ENCODE measurements at regions not wholly inside any gene's neighbourhood (a gene's known extent, or its start where the extent isn't known, plus 50 kb on each side); places are given as distances from the start of the nearest gene placed in this dataset.

GRCh38 chr5:117299224-117299935 lies 724.8 kb upstream of the SEMA6A start:
- TF ChIP-seq CTCF (IDR thresholded peaks at IDR 0.05; ENCODE audit: low read depth, low read length) = no peak
- no peak overlapping the region for H3K4me3 ChIP-seq (ENCODE audit: low read depth, low read length)

DNA sequence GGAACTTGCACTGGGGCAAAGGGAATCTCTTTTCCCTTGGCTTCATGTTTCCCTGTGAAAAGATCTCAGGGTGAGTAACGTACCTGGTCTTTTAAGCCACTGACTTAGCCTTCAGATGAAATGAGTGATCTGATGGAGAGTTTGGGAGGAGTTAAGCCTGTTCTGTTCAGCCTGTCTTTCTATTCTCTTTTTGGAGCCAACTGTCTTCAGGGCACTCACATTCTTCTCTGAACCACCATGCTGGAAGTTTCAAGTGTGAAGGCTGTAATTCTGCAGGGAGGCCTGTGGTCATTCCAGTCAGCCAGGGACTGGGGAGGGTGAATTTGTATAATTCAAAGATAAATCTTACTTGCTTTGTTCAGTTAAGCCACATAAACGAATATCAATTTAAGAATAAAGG lies 722.2 kb upstream of the SEMA6A start:
- H3K4me3 ChIP-seq (ENCODE audit: low read depth, low read length) = no peak overlapping the region
- TF ChIP-seq CTCF (IDR thresholded peaks at IDR 0.05; ENCODE audit: low read depth, low read length) = no peak

DNA sequence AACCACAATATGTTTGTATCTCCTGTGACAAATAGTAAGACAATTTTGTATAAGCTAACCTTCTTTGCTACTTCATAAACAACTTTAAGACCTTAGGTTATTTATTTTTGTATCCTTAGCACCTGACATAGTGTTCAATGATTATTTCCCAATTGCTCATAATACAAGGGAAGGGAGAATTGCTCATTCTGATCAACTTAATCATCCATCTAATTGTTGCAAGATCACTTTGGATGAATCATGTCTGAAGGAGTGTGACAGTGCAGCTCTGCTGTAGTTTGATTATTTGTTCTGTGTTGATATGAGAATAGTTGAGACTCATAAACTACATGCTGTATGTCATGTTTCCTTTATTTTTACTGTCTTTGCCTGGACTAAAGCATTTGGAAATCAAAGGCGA lies 721.3 kb upstream of the SEMA6A start:
- H3K4me3 ChIP-seq (ENCODE audit: low read depth, low read length) = no peak overlapping the region
- no peak for TF ChIP-seq CTCF (IDR thresholded peaks at IDR 0.05; ENCODE audit: low read depth, low read length)

DNA sequence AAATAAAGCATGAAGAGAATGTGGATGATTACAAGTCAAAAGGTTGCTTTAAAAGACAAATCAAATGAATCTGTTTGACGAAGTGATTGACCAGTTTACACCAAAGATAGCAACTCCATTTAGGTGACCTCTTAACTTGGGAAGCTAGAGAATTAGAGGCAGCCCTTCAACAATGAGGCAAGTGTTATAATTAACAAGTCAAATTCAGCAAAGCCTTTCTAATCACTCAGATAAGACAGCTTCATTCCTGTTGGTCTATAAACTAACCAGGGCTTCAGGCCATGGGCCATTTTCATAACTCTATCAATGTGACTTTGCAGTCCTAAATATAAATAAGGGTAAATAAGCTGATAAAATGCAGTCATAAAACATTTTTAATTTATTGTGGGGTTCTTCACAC lies 712.2 kb upstream of the SEMA6A start:
- TF ChIP-seq CTCF (IDR thresholded peaks at IDR 0.05; ENCODE audit: low read depth, low read length) = no peak
- no peak overlapping the region for H3K4me3 ChIP-seq (ENCODE audit: low read depth, low read length)

DNA sequence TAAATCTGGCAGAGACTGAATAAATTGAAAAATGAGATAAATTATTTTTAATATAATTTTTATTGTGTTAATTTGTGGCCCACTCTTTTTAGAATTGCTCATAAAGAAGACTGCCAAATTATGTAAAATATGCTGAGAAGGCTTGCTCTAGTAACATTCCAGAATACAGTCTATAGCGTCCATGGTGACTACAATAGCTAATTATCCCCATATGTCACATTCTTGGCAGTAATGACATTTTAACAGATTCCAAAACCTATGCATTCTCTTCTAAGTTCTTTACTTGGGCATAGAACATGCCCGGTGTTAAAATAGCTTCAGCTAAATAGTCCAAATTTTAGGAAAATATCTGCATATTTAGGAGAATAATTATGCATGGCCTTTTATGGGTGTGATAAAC lies 697.0 kb upstream of the SEMA6A start:
- no peak overlapping the region for H3K4me3 ChIP-seq (ENCODE audit: low read depth, low read length)
- TF ChIP-seq CTCF (IDR thresholded peaks at IDR 0.05; ENCODE audit: low read depth, low read length) = no peak

DNA sequence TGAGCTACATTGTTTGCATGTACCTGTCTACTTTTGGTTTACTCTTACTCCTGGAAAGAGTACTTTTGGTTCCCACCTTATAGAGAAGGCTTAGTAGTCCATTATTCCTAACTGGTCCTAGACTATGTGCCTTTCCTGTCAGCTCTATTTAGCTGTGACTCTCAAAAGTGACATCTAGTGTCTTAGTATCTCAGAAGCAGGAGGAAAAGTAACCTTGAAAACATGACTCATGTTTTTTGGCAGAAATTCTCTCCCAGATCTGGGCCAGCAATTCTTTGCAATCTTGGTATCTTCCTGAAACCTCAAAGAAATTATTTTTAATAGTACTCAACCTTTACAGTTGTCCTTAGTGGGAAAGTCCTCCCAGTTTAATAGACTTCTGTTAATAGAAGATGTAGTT lies 691.7 kb upstream of the SEMA6A start:
- TF ChIP-seq CTCF (IDR thresholded peaks at IDR 0.05; ENCODE audit: low read depth, low read length) = no peak

GRCh38 chr5:117263231-117263630 lies 688.6 kb upstream of the SEMA6A start:
- no peak overlapping the region for H3K4me3 ChIP-seq (ENCODE audit: low read depth, low read length)
- no peak for TF ChIP-seq CTCF (IDR thresholded peaks at IDR 0.05; ENCODE audit: low read depth, low read length)

More for the DNA sequence above, 691.7 kb upstream of the SEMA6A start:
- H3K4me3 ChIP-seq (ENCODE audit: low read depth, low read length) = no peak overlapping the region

Measured in WI38 (cell line).